ENCODE measurements at regions not wholly inside any gene's neighbourhood (a gene's known extent, or its start where the extent isn't known, plus 50 kb on each side); places are given as distances from the start of the nearest gene placed in this dataset.

GRCh38 chr2:6650311-6650710 lies 215.4 kb downstream of the CMPK2 start:
- Mint-ChIP-seq H3K4me3 (no peak overlapping the region), H3K27me3 (ENCODE audit: low read depth) (no peaks in the 10 kb centered on the region; the same call in 1 of the 2 replicates), H3K4me1 (peaks cover 6 to 13% of the 10 kb centered on the region in 2 experiments), H3K9me3 (no peaks in the 10 kb centered on the region), H3K27ac (no peak overlapping the region), H3K36me3 (ENCODE audit: insufficient read depth in 1 of 3, low read depth in 3 of 3) (no peaks in the 10 kb centered on the region; a peak in 2 of 7 replicates)
- H4K5ac ChIP-seq (ENCODE audit: insufficient read length, low read depth, low read length) = no peak overlapping the region
- H2BK20ac ChIP-seq (ENCODE audit: low read depth, low read length, poor library complexity, severe bottlenecking) = no peak overlapping the region
- H3K18ac ChIP-seq (ENCODE audit: insufficient read length, low read depth, low read length) = no peak overlapping the region
- WGBS (ENCODE audit: extremely low coverage, insufficient read length, low lambda C conversion rate) = no CpG with 5 or more reads among the region's 5 CpGs
- H3K4me2 ChIP-seq (ENCODE audit: insufficient read depth, insufficient read length, low read length) = no peak overlapping the region
- TF ChIP-seq CTCF (conservative IDR thresholded peaks at IDR 0.05) = no peak
- H4K8ac ChIP-seq (replicated peaks; ENCODE audit: insufficient read length, low read depth, low read length) = no peak overlapping the region
- H3K4ac ChIP-seq (ENCODE audit: low read depth, low read length) = no peak overlapping the region
- H2BK15ac ChIP-seq (ENCODE audit: low read depth, low read length) = no peak overlapping the region
- H3K9me3 ChIP-seq (ENCODE audit: control insufficient read depth, low read depth, low read length) = no peaks in the 10 kb centered on the region
- H3T11ph ChIP-seq (ENCODE audit: low read length) = no peak overlapping the region
- H3K14ac ChIP-seq (ENCODE audit: insufficient read depth, low read length) = no peak overlapping the region
- no peak overlapping the region for H2AK5ac ChIP-seq (ENCODE audit: insufficient read length, low read length)
- no peaks in the 10 kb centered on the region for H3K79me1 ChIP-seq (ENCODE audit: insufficient read depth, low read depth, low read length, poor library complexity, severe bottlenecking)
- no peak overlapping the region for H3K56ac ChIP-seq (ENCODE audit: insufficient read length, low read depth, low read length)
- H3K23ac ChIP-seq (ENCODE audit: insufficient read length, low read depth, low read length) = no peak overlapping the region
- no peak overlapping the region for H2AFZ ChIP-seq (ENCODE audit: low read length)
- no peaks in the 10 kb centered on the region for H3K23me2 ChIP-seq (ENCODE audit: insufficient read length, low read depth, low read length, poor library complexity, severe bottlenecking)
- no peak overlapping the region for H2BK120ac ChIP-seq (ENCODE audit: low read depth, low read length, poor library complexity, severe bottlenecking)
- H3K27ac ChIP-seq (ENCODE audit: insufficient read length, low read depth, low read length) = no peak overlapping the region
- no peaks in the 10 kb centered on the region for H3K79me2 ChIP-seq (ENCODE audit: insufficient read depth, low read length)
- DNase-seq = no peak
- H3K9ac ChIP-seq (ENCODE audit: extremely low read depth, insufficient read length, low read length) = no peak overlapping the region
- H3K4me1 ChIP-seq (ENCODE audit: insufficient read depth, low read length) = no peaks in the 10 kb centered on the region
- no peaks in the 10 kb centered on the region for H3K27me3 ChIP-seq (ENCODE audit: insufficient read depth, low read length)
- H4K91ac ChIP-seq (ENCODE audit: insufficient read length, low read depth, low read length) = no peak overlapping the region
- H2BK12ac ChIP-seq (ENCODE audit: insufficient read length, low read depth, low read length) = no peak overlapping the region
- no peak overlapping the region for H2BK5ac ChIP-seq (ENCODE audit: insufficient read length, low read length)
- H4K20me1 ChIP-seq (ENCODE audit: control insufficient read depth, insufficient read depth, insufficient read length) = no peaks in the 10 kb centered on the region

All from H9 (cell line).